CD4-positive, alpha-beta T cell treated with Interleukin-10 for 1 hour (primary cell): ENCODE measurements at regions not wholly inside any gene's neighbourhood (a gene's known extent, or its start where the extent isn't known, plus 50 kb on each side); places are given as distances from the start of the nearest gene placed in this dataset.
"Not testable (repeated sequence)": the region's sequence is repeated elsewhere in the genome, so short reads cannot be mapped to it uniquely, and the experiment has no call there.

ENCODE experiments used
- DNase-seq: peaks from one replicate; pipeline ENCODE4 v3.0.0-alpha.2; 2020

- DNase-seq = no peak
Measured at GRCh38 chr13:104553186-104553585, 1487.0 kb upstream of the SLC10A2 start.

DNA sequence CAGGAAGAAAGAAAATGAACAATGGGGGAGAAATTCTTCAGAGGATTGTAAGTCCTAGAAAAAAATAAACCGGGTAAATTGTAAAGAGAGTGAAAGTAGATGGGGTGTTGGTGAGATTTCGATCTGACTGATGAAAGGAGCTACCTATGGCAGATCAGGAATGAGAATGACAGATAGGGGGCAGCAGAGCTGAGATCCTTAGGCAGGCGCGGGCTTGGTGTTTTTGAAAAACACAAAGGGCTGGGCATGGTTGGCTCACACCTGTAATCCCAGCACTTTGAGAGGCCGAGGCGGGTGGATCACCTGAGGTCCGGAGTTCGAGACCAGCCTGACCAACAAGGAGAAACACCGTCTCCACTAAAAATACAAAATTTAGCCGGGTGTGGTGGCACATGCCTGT is 1468.6 kb upstream of the SLC10A2 start:
- DNase-seq = no peak

GRCh38 chr13:104532132-104532531 is 1465.9 kb upstream of the SLC10A2 start:
- DNase-seq = no peak

GRCh38 chr13:104530741-104531140 is 1464.5 kb upstream of the SLC10A2 start:
- no peak for DNase-seq

GRCh38 chr13:104526561-104526960 is 1460.3 kb upstream of the SLC10A2 start:
- no peak for DNase-seq

DNA sequence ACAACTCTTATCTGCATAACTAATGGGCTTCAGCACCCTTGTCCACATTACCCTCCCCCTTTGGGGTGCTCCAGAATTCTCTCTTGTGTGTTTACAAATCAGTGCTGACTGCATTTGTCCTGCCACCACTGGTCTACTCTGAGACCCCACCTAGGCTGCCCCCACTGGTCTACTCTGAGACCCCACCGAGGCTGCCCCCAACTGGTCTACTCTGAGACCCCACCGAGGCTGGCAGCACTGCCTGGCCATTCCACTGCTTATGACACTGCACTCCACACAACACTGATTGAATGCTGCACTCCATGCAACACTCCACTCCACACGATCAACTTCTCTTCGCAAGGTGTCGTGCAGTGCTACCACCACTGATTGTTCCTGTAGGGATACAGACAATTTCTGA is 1459.2 kb upstream of the SLC10A2 start:
- DNase-seq = no peak

DNA sequence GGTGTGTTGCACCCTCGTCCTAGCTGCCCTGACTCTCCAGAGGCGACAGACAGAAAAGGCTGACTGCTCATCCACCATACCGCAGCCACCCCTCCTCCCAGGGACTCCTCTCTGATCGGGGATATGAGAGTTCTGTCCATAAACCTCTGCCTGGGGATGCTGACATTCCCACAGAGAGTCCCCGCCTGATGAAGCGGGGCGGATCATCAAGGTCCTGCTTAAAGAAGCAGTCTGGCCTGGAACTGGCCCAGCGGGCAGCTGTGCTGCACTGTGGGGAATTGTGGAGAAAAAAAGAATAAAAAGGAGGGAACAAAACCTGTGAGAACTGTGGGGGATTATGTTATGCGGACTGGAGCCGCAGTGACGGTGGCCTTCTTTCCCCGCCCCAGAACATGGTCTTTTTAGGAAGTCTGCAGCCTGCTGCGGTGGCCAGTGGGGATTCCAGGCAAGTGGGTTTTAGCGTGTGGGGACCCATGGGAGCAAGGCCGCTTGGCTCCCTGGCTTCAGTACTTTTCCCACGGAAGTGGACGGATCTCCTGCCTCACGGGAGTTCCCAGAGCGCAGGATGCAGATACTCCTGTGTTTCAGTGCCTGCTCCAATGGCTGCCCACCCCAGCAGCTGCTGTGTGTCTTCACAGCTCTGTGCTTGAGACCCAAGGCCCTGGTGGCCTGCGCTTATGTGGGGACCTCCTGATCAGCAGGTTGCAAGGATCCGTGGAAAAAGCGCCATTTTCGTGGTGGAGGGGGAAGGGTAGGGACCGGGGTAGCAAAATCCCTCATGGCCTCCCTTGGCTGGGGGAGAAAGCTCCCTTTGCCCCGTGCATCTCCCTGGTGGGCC is 1456.2 kb upstream of the SLC10A2 start:
- no peak for DNase-seq

DNA sequence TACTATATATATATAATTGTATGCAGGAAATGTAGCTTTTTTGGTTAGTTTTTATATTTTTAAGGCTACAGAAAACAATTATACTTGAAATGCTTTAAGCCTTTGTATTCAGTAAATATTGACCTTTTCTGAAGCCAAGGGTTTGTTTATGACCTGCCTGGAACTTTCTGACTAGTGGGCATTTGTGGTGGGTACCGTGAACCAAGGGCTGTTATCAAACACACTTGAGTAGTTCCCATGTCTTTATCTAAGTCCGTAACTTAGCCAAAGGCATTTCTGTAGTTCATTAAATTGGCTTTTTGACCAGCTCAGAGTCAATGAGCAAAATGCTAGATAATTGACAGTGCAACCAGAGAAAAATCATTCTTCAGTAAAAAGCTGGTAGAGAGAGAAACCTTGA is 1444.2 kb upstream of the SLC10A2 start:
- DNase-seq = no peak

GRCh38 chr13:104493502-104493901 is 1427.3 kb upstream of the SLC10A2 start:
- DNase-seq = not testable (repeated sequence)

GRCh38 chr13:104491916-104492315 is 1425.7 kb upstream of the SLC10A2 start:
- no peak for DNase-seq

DNA sequence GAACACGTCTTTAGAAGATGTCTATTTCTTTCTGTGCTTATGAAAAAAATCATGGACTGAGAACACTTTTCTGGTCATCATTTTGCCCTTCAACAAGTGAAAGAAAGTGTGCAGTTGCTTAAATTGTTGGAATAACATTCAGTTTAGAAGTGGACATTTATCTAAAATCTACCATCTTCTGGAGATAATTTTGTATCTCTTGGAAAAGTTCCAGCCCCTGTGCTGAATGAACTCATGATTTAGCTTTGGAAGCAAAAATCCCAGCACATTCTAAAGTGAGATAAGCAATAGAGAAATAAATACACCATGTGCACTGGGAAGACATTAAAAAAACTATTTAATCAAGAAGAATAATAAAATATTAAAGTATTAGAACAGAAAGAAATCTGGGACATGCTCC is 1420.8 kb upstream of the SLC10A2 start:
- DNase-seq = no peak

DNA sequence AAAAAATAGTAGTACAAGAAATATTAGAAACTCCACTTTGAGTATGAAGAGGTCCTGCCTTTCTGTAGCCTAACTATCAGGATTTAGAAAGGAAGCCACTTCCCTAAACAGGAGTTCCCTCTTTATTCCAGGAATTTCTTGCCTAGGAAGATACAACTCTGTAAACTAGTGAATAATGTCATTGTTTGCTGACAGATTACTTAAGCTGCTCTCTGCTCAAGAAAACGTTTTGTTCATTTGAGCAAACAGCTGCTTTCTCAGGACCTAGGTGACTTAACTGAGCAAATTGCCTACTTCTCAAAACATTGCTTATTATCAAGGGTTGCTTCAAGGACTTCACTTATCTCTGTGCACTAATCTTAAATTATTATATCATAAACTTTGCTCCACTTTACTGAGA is 1419.4 kb upstream of the SLC10A2 start:
- DNase-seq = no peak

GRCh38 chr13:104483631-104484030 is 1417.4 kb upstream of the SLC10A2 start:
- DNase-seq = no peak

- no peak for DNase-seq
Measured at GRCh38 chr13:104477261-104477660, 1411.0 kb upstream of the SLC10A2 start.

DNA sequence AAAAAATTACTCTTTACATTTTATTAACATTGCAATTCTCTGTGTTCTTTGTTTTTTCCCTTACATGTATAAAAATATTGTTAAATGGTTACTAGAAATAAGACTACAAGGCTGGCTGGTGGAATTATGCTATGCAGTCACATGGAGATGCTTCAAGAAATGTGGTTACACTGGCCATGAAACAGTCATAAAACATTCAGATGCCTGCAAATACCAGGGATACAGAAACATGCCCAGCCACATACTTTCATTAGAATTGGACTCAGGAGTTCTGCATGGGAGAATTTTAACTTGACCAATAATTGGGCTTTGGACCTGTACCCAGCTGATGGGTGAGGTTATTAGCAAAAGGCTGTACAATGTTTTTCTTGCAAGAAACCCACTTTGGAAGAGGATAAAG is 1407.7 kb upstream of the SLC10A2 start:
- no peak for DNase-seq

DNA sequence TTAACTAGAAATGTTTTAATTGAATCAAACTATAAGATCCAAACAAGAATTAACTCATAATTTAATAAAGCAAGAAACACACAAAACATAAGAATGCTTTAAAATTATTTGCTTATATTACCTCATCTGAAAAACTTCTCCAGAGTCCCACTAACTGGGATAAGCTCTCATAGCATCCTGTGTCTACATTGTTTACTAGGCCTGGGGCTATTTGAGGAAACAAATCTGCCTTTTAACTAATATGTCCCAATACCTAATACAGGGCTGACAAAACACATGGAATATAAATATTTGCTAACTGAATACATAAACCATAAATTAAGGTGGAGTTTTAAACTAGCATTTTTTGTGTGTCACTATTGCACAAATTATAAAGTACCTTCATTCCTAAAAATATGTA is 1399.8 kb upstream of the SLC10A2 start:
- DNase-seq = no peak

GRCh38 chr13:104461049-104461448 is 1394.8 kb upstream of the SLC10A2 start:
- DNase-seq = no peak

GRCh38 chr13:104460554-104460953 is 1394.3 kb upstream of the SLC10A2 start:
- no peak for DNase-seq

DNA sequence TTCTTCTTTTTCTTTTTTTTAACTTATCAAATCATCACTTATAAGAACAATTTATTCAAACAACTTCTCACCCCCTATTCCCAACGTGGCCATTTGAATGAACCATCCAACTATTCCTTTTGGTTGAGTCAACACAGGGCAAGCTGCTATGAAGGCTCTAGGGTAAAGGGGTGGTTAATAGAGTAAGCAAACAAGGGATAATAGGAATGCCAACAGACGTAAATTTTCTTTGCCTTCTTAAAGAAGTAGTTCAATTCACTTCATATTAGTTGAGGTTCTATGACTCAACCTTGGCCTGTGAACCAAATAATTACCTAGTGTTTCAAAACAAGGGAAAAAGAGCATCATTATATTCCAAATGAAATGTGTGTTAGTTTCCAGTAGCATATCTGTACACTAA is 1383.8 kb upstream of the SLC10A2 start:
- no peak for DNase-seq

DNA sequence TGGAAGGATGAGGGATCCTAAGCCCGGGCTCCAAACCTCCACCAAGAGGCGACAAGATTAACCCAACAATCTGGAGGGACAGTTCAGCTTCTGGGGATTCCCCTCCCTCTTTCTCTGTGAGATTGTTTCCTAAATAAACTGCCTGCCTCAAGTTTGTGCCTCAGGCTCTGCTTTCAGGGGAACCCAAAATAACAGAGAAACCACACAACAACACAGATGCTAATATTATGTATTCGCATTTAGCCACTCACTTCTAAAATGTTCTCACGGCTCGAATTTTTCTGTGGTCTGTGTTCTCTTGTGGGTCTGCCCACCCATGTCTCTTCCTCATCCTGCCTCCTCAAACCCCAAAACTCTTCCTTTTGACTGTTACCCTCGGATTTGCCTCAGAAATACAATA is 1381.1 kb upstream of the SLC10A2 start:
- no peak for DNase-seq

DNA sequence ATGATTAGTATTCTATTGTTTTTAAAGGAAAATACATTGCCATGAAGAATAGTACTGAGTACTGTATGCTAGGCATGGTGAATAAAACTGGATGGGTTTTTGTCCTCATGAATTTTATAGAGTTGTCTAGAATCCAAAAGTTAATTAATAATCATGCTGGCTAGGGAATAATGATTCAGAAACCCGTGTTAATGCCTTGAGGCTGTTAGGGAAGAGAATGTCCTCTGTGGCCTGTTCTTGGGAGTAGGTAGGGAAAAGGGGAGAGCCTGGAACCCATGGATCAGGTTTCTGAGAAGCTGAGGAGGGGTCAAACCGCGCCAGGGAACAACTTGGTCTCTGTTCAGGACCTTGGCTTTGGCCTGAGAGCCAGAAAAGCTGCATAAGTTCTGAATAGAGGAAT is 1376.3 kb upstream of the SLC10A2 start:
- no peak for DNase-seq

GRCh38 chr13:104436555-104436954 is 1370.3 kb upstream of the SLC10A2 start:
- no peak for DNase-seq

DNA sequence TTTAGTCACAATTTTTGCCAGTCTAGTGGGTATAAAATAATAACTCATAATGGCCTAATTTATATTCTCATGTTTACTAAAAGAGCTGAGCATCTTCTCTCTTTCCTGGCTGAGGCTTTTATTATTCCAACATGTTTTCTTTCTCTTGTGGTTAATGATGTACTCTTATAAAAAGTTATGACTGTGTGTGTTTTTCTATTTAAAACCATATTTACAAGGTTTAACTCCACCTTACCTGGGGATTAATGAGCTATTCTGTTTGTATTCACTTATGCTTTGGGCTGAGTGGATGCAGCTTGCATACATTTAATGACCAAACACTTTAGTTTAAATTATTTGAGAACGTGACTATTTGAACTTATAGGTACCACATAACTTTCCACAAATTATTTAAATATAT is 1365.7 kb upstream of the SLC10A2 start:
- no peak for DNase-seq

DNA sequence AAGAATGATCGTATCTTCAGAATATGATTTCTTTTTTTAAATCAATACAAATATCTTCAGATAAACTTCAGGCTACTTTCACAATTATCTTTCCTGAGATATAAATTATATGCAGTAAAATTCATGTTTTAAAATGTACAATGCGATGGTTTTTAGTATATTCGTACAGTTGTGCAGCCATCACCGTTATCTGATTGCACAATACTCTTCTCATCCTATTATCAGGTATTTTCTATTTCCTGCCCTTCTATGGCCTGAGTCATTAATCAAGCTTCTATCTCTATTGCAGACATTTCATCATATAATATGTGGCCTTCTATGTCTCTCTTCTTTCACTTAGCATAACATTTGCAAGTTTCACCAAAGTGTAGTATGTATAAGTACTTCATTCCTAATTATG is 1360.2 kb upstream of the SLC10A2 start:
- DNase-seq = no peak

- no peak for DNase-seq
Measured at GRCh38 chr13:104422668-104423067, 1356.5 kb upstream of the SLC10A2 start.
